ENCODE measurements at regions not wholly inside any gene's neighbourhood (a gene's known extent, or its start where the extent isn't known, plus 50 kb on each side); places are given as distances from the start of the nearest gene placed in this dataset.

DNA sequence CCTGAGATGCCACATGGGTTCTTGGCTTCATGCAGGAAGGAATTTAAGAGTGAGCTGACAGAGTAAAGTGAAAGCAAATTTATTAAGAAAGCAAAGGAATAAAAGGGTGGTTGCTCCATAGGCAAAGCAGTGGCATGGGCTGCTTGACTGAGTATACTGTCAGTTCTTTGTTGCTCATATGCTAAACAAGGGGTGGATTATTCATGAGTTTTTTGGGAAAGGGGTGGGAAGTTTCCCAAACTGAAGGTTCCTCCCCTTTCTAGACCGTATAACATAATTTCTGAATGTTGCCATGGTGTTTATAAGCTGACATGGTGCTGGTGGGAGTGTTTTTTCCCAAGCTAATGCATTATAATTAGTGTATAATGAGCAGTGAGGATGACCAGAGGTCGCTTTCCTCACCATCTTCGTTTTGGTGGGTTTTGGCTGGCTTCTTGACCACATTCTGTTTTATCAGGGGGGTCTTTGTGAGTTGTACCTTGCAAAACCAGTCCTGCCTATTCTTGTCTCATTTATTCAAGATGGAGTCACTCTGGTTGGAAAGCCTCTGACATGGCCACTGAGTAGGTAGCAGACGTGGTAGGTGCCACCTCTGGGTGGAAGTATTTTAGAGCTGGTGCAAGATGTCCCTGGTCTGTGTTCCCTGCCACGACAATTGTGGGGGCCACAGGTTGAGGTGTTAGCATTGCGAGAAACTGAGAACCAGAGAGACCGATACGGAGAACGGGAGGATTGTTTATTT is 107.5 kb upstream of the SDK1 start (continued):
- TF ChIP-seq, protein P1, sequence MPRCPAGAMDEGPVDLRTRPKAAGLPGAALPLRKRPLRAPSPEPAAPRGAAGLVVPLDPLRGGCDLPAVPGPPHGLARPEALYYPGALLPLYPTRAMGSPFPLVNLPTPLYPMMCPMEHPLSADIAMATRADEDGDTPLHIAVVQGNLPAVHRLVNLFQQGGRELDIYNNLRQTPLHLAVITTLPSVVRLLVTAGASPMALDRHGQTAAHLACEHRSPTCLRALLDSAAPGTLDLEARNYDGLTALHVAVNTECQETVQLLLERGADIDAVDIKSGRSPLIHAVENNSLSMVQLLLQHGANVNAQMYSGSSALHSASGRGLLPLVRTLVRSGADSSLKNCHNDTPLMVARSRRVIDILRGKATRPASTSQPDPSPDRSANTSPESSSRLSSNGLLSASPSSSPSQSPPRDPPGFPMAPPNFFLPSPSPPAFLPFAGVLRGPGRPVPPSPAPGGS (IDR thresholded peaks at IDR 0.05): no peak

DNA sequence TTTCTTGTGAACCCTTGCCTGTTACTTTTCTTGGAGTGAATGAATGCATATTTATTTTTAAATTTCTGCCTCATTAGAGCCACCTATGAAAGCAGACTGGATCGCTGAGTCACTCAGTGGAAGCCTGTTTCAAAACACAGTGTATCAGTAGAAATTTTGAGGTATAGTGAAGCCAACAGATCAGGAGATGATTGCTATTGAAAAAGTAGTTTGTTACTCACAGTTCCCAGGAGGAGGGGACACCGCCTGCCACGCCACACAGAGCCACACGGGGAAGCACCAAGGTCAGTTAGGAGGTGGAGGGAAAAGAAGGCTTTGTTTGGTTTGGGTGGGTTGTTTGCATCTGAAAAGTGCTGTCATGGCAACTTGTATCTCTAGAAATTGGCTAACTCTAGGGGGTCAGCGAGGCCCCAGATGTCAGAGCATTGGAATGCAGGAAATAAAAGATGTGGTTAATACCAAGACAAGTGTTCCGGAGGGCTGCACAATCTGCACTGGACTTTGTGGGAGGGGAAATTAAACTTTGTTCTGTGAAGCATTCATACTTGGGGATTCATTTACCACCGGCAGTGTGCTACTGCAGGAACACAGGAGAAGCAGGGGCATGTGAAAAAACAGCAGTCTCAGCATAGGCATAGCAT is 106.4 kb upstream of the SDK1 start:
- CTCF ChIA-PET: interaction anchor here (1.3 kb wide), 1 partner anchor 107 kb away, joined by 4 read pairs; the partner anchor contains the start of gene SDK1
- DNase-seq (ENCODE audit: low read depth in 1 of 2, low spot score in 1 of 2): peak; percentile 85 to 86
- H3K4me2 ChIP-seq: peak overlapping the region; percentile 52

DNA sequence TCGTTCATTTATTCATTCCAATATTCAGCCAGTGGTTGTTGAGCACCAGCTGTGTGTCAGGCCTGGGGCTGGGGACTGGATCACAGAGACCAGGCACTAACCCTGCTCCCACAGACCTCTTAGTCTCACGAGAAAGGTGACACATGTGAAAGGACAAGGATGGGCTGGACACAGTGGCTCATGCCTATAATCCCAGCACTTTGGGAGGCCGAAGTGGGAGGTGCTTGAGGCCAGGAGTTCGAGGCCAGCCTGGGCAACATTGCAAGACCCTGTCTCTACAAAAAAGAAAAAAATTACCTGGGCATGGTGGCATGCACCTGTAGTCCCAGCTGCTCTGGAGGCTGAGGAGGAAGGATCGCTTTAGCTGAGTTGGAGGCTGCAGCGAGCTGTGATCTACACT is 105.9 kb upstream of the SDK1 start:
- WGBS (ENCODE audit: missing lambda C conversion rate): 40% methylated on average over 6 of the region's 6 CpGs
- FAIRE-seq (no peak), ATAC-seq (no peak; a peak in 1 of 6 replicates), DNase-seq (ENCODE audit: low read depth in 1 of 2, low spot score in 1 of 2) (no peak)
- Histone ChIP-seq H3K4me2 (peak overlapping the region; percentile 52), H3K27ac (peak overlapping the region; percentile 60 to 76), H3K4me1 (peaks cover 13% of the 10 kb centered on the region; the same call in 2 of the 3 replicates), H3K4me3 (no peak overlapping the region), H3K9me3 (no peaks in the 10 kb centered on the region)
- POLR2A ChIA-PET: no interaction called here
- CTCF ChIA-PET: interaction anchor here (1.2 to 1.3 kb wide), 2 partner anchors 56 to 106 kb away, joined by 3 to 4 read pairs; partner anchors contain the start of gene SDK1
- TF ChIP-seq ESRRA (IDR thresholded peaks at IDR 0.05; ENCODE audit: borderline replicate concordance, low read length): no peak
- TF ChIP-seq FOSB (CRISPR knock-in tag; IDR thresholded peaks at IDR 0.05): no peak
- TF ChIP-seq ZSCAN20 (CRISPR knock-in tag; IDR thresholded peaks at IDR 0.05): no peak
- TF ChIP-seq, protein P2, sequence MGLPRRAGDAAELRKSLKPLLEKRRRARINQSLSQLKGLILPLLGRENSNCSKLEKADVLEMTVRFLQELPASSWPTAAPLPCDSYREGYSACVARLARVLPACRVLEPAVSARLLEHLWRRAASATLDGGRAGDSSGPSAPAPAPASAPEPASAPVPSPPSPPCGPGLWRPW (IDR thresholded peaks at IDR 0.05): no peak
- no peak for TF ChIP-seq RFX5 (IDR thresholded peaks at IDR 0.05)
- TF ChIP-seq, protein P3, sequence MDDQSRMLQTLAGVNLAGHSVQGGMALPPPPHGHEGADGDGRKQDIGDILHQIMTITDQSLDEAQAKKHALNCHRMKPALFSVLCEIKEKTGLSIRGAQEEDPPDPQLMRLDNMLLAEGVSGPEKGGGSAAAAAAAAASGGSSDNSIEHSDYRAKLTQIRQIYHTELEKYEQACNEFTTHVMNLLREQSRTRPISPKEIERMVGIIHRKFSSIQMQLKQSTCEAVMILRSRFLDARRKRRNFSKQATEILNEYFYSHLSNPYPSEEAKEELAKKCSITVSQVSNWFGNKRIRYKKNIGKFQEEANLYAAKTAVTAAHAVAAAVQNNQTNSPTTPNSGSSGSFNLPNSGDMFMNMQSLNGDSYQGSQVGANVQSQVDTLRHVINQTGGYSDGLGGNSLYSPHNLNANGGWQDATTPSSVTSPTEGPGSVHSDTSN (IDR thresholded peaks at IDR 0.05): no peak
- no peak for TF ChIP-seq FOXS1 (CRISPR knock-in tag; IDR thresholded peaks at IDR 0.05)
- no peak for TF ChIP-seq CHD2 (IDR thresholded peaks at IDR 0.05; ENCODE audit: low read length, partially characterized antibody)

More for the DNA sequence above, 106.4 kb upstream of the SDK1 start:
- ATAC-seq (peak; percentile 90 to 93), FAIRE-seq (no peak)
- Histone ChIP-seq H3K9me3 (no peaks in the 10 kb centered on the region), H3K4me3 (no peak overlapping the region), H3K4me1 (peaks cover 13% of the 10 kb centered on the region; the same call in 2 of the 3 replicates), H3K27ac (peak overlapping the region; percentile 60 to 76)
- POLR2A ChIA-PET: no interaction called here
- 8% methylated on average over 7 of the region's 7 CpGs for WGBS (ENCODE audit: missing lambda C conversion rate)
- no peak for TF ChIP-seq TFCP2L1 (CRISPR knock-in tag; IDR thresholded peaks at IDR 0.05)
- TF ChIP-seq CBX8 (IDR thresholded peaks at IDR 0.05): no peak
- TF ChIP-seq, protein P4, sequence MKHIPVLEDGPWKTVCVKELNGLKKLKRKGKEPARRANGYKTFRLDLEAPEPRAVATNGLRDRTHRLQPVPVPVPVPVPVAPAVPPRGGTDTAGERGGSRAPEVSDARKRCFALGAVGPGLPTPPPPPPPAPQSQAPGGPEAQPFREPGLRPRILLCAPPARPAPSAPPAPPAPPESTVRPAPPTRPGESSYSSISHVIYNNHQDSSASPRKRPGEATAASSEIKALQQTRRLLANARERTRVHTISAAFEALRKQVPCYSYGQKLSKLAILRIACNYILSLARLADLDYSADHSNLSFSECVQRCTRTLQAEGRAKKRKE (CRISPR knock-in tag; IDR thresholded peaks at IDR 0.05; ENCODE audit: low read depth): no peak
- TF ChIP-seq MAFK (IDR thresholded peaks at IDR 0.05; ENCODE audit: partially characterized antibody): peak; percentile 93
- TF ChIP-seq RAD21 (conservative IDR thresholded peaks at IDR 0.05 in 1 of 2, IDR thresholded peaks at IDR 0.05 in 1 of 2): peak; percentile 21 to 35; a peak in 2 of 5 replicates
- TF ChIP-seq HOXA7 (CRISPR knock-in tag; IDR thresholded peaks at IDR 0.05): no peak
- TF ChIP-seq CHD2 (IDR thresholded peaks at IDR 0.05; ENCODE audit: low read length, partially characterized antibody): no peak
- no peak for TF ChIP-seq FOSL2 (IDR thresholded peaks at IDR 0.05)
- peak; percentile 37 for TF ChIP-seq FOSL2 (CRISPR knock-in tag; IDR thresholded peaks at IDR 0.05)
- no peak for TF ChIP-seq RNF2 (IDR thresholded peaks at IDR 0.05; ENCODE audit: borderline replicate concordance, low read depth)
- no peak; the same call in 2 of the 3 replicates for TF ChIP-seq SMC3 (IDR thresholded peaks at IDR 0.05)
- TF ChIP-seq JUNB (IDR thresholded peaks at IDR 0.05): no peak
- no peak for TF ChIP-seq MAZ (IDR thresholded peaks at IDR 0.05; ENCODE audit: borderline replicate concordance, low read depth, low read length)
- TF ChIP-seq, protein P5, sequence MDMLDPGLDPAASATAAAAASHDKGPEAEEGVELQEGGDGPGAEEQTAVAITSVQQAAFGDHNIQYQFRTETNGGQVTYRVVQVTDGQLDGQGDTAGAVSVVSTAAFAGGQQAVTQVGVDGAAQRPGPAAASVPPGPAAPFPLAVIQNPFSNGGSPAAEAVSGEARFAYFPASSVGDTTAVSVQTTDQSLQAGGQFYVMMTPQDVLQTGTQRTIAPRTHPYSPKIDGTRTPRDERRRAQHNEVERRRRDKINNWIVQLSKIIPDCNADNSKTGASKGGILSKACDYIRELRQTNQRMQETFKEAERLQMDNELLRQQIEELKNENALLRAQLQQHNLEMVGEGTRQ (IDR thresholded peaks at IDR 0.05): no peak
- TF ChIP-seq MYC (IDR thresholded peaks at IDR 0.05; ENCODE audit: borderline replicate concordance, low read length): no peak
- 0 out of 5 replicates have a peak, but pooled peaks of 1 of the 2 experiments have one; percentile 37 for TF ChIP-seq JUN (IDR thresholded peaks at IDR 0.05)
- TF ChIP-seq, protein P1 (IDR thresholded peaks at IDR 0.05): no peak
- TF ChIP-seq NR3C1 (IDR thresholded peaks at IDR 0.05): no peak
- no peak for TF ChIP-seq EHMT2 (IDR thresholded peaks at IDR 0.05; ENCODE audit: low read depth)
- TF ChIP-seq HEYL (CRISPR knock-in tag; IDR thresholded peaks at IDR 0.05): no peak
- TF ChIP-seq FOXS1 (CRISPR knock-in tag; IDR thresholded peaks at IDR 0.05): no peak
- TF ChIP-seq POLR2AphosphoS2 (conservative IDR thresholded peaks at IDR 0.05; ENCODE audit: low read length): no peak
- 0 out of 2 replicates have a peak, but pooled peaks have one; percentile 17 for TF ChIP-seq ESRRA (IDR thresholded peaks at IDR 0.05; ENCODE audit: borderline replicate concordance, low read length)

Data from A549 (cell line).